GM12878 (cell line): ENCODE measurements at regions not wholly inside any gene's neighbourhood (a gene's known extent, or its start where the extent isn't known, plus 50 kb on each side); places are given as distances from the start of the nearest gene placed in this dataset.

Experiments used
- ATF2 ChIP-seq: IDR thresholded peaks from 2 replicates; pipeline ENCODE4 v1.6.1; 2012; ENCODE audit warnings: low read length, inconsistent platforms
- BCLAF1 ChIP-seq: fragments of 450-650 bp; IDR thresholded peaks from 2 replicates; pipeline ENCODE4 v1.6.1; 2017; ENCODE audit warnings: antibody characterized with exemption, mild to moderate bottlenecking, moderate library complexity
- BRCA1 ChIP-seq: IDR thresholded peaks from 2 replicates; pipeline ENCODE4 v1.6.1; 2011; ENCODE audit warnings: low read depth, low read length, improper control_type of control experiment
- CBFB ChIP-seq: IDR thresholded peaks from 2 replicates; pipeline ENCODE4 v1.6.1; 2016; ENCODE audit warnings: antibody characterized with exemption, low read depth
- EED ChIP-seq: sonication (generic); IDR thresholded peaks from 2 replicates; pipeline ENCODE4 v1.6.1; 2016; ENCODE audit warnings: antibody characterized with exemption, low read depth
- FOXM1 ChIP-seq: IDR thresholded peaks from 2 replicates; pipeline ENCODE4 v1.6.1; 2012; ENCODE audit warnings: low read depth, mild to moderate bottlenecking, inconsistent platforms, low read length, moderate library complexity
- MYC ChIP-seq: IDR thresholded peaks from 2 replicates; pipeline ENCODE4 v1.6.1; 2011; ENCODE audit warnings: mild to moderate bottlenecking, low read length, moderate library complexity, inconsistent platforms; ENCODE audit not compliant: insufficient read depth, insufficient replicate concordance, insufficient read length, severe bottlenecking
- PAX5 ChIP-seq: IDR thresholded peaks from 2 replicates; pipeline ENCODE4 v1.6.1; 2011; ENCODE audit warnings: low read depth, low read length, borderline replicate concordance
- PBX3 ChIP-seq: IDR thresholded peaks from 2 replicates; pipeline ENCODE4 v1.6.1; 2011; ENCODE audit warnings: mild to moderate bottlenecking, low read depth, low read length, moderate library complexity; ENCODE audit not compliant: insufficient replicate concordance
- POLR2AphosphoS5 ChIP-seq: IDR thresholded peaks from 2 replicates; pipeline ENCODE4 v1.6.1; 2011; ENCODE audit warnings: mild to moderate bottlenecking, low read length, inconsistent platforms
- RAD21 ChIP-seq: IDR thresholded peaks from 2 replicates; pipeline ENCODE4 v1.6.1; 2011; ENCODE audit warnings: mild to moderate bottlenecking, low read depth, low read length, moderate library complexity; ENCODE audit not compliant: insufficient read depth
- SMAD5 ChIP-seq: IDR thresholded peaks from 2 replicates; pipeline ENCODE4 v1.6.1; 2016; ENCODE audit warnings: antibody characterized with exemption, low read depth
- SMARCA5 ChIP-seq: fragments of 450-650 bp; IDR thresholded peaks from 2 replicates; pipeline ENCODE4 v1.6.1; 2017; ENCODE audit warnings: mild to moderate bottlenecking
- SREBF1 ChIP-seq: IDR thresholded peaks from 2 replicates; pipeline ENCODE4 v1.6.1; 2012; ENCODE audit warnings: mild to moderate bottlenecking, low read length
- SREBF2 ChIP-seq: IDR thresholded peaks from 2 replicates; pipeline ENCODE4 v1.6.1; 2012; ENCODE audit warnings: mild to moderate bottlenecking, low read length
- STAT3 ChIP-seq: IDR thresholded peaks from 2 replicates; pipeline ENCODE4 v1.6.1; 2011; ENCODE audit warnings: low read depth, low read length, improper control_type of control experiment
- YY1 ChIP-seq: IDR thresholded peaks from 2 replicates; pipeline ENCODE4 v1.6.1; 2011; ENCODE audit warnings: low read depth, mild to moderate bottlenecking, low read length
- ZBTB40 ChIP-seq: fragments of 450-650 bp; IDR thresholded peaks from 2 replicates; pipeline ENCODE4 v1.6.1; 2016; ENCODE audit warnings: mild to moderate bottlenecking, moderate library complexity, borderline replicate concordance
- TF ChIP-seq, protein P1 (sequence below): fragments of 450-650 bp; IDR thresholded peaks from 2 replicates; pipeline ENCODE4 v1.6.1; 2017; ENCODE audit warnings: mild to moderate bottlenecking, moderate library complexity

DNA sequence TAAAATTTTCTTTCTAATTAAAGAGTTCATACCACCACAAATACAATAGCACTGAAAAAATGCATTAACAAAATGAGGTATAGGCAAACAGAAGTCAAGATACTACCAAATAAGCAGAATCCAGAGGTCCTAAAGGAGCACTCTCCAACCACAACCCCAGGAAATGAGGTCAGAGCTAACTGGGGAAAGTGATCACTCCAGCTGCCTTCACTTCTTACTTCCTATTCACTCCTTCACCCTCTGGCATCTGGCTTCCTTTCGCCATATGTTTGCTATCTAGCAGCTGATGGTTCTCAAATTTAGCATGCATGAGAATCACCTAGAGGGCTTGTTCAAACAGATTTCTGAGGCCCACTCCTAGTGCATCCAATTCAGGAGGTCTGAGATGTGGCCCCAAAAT lies 212.6 kb upstream of the ACVR2A start (continued):
- TF ChIP-seq SREBF2 (no peak), ATF2 (peak; percentile 68), PBX3 (no peak), POLR2AphosphoS5 (no peak), BCLAF1 (no peak), EED (peak; percentile 85), SREBF1 (no peak), RAD21 (no peak), ZBTB40 (no peak), CBFB (no peak), BRCA1 (no peak), FOXM1 (no peak), PAX5 (no peak), YY1 (no peak), STAT3 (no peak), SMAD5 (no peak), SMARCA5 (no peak), MYC (no peak)
- TF ChIP-seq, protein P1, sequence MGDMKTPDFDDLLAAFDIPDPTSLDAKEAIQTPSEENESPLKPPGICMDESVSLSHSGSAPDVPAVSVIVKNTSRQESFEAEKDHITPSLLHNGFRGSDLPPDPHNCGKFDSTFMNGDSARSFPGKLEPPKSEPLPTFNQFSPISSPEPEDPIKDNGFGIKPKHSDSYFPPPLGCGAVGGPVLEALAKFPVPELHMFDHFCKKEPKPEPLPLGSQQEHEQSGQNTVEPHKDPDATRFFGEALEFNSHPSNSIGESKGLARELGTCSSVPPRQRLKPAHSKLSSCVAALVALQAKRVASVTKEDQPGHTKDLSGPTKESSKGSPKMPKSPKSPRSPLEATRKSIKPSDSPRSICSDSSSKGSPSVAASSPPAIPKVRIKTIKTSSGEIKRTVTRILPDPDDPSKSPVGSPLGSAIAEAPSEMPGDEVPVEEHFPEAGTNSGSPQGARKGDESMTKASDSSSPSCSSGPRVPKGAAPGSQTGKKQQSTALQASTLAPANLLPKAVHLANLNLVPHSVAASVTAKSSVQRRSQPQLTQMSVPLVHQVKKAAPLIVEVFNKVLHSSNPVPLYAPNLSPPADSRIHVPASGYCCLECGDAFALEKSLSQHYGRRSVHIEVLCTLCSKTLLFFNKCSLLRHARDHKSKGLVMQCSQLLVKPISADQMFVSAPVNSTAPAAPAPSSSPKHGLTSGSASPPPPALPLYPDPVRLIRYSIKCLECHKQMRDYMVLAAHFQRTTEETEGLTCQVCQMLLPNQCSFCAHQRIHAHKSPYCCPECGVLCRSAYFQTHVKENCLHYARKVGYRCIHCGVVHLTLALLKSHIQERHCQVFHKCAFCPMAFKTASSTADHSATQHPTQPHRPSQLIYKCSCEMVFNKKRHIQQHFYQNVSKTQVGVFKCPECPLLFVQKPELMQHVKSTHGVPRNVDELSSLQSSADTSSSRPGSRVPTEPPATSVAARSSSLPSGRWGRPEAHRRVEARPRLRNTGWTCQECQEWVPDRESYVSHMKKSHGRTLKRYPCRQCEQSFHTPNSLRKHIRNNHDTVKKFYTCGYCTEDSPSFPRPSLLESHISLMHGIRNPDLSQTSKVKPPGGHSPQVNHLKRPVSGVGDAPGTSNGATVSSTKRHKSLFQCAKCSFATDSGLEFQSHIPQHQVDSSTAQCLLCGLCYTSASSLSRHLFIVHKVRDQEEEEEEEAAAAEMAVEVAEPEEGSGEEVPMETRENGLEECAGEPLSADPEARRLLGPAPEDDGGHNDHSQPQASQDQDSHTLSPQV: no peak
